PC-3 (cell line): ENCODE measurements at regions not wholly inside any gene's neighbourhood (a gene's known extent, or its start where the extent isn't known, plus 50 kb on each side); places are given as distances from the start of the nearest gene placed in this dataset.
A peak's percentile ranks its signal among the peaks of the same experiment; 100 is the strongest.

Source experiments
- ATAC-seq: fragments of 200-7000 bp; cut with Tn5 transposase; 2 replicates; pipeline ENCODE4 v1.9.1; 2020; ENCODE audit warnings: mild to moderate bottlenecking, moderate library complexity
- BruUV-seq: library from RNA; stranded (reverse); fragments of 400-500 nt; replicated peaks from 2 replicates; lab custom pipeline; 2021; lab: Mats Ljungman, UMichigan
- CTCF ChIA-PET: fragments of 300-600 bp; sonication (Branson Sonifier 250); formaldehyde crosslinking; loops from one replicate; lab custom pipeline; 2022; ENCODE audit warnings: antibody characterized with exemption; lab: Charles Lee
- POLR2A ChIA-PET: fragments of 300-600 bp; sonication (Branson Sonifier 250); formaldehyde crosslinking; loops from one replicate; lab custom pipeline; 2022; ENCODE audit warnings: antibody characterized with exemption; ENCODE audit not compliant: unreplicated experiment; lab: Charles Lee
- DNase-seq: peaks from one replicate; pipeline ENCODE4 v3.0.0-alpha.2; 2015
- H2AFZ ChIP-seq: fragments of 300-600 bp; sonication (generic); 2 replicates; pipeline ENCODE4 v1.6.0; 2016; ENCODE audit warnings: antibody characterized with exemption, low read length
- H3F3A ChIP-seq: fragments of 300-600 bp; sonication (generic); one replicate; pipeline ENCODE4 v1.6.0; 2017; ENCODE audit warnings: antibody characterized with exemption, low read length, control low read depth, mild to moderate bottlenecking; ENCODE audit not compliant: unreplicated experiment
- H3K27ac ChIP-seq: fragments of 300-600 bp; sonication (generic); 2 replicates; pipeline ENCODE4 v1.5.1; 2016; ENCODE audit warnings: mild to moderate bottlenecking, low read length
- H3K27me3 ChIP-seq: fragments of 300-600 bp; sonication (generic); 2 replicates; pipeline ENCODE4 v1.6.1; 2016; ENCODE audit warnings: low read length, mixed read lengths
- H3K36me3 ChIP-seq: fragments of 300-600 bp; sonication (generic); 2 replicates; pipeline ENCODE4 v1.6.1; 2016; ENCODE audit warnings: low read depth, mixed run types, low read length, mixed read lengths
- H3K4me1 ChIP-seq: fragments of 300-600 bp; sonication (generic); 2 replicates; pipeline ENCODE4 v1.5.1; 2016; ENCODE audit warnings: low read length; ENCODE audit not compliant: insufficient read depth
- H3K4me2 ChIP-seq: fragments of 300-600 bp; sonication (generic); 2 replicates; pipeline ENCODE4 v1.6.0; 2016; ENCODE audit warnings: low read length
- H3K4me3 ChIP-seq: fragments of 300-600 bp; sonication (generic); 2 replicates; pipeline ENCODE4 v1.5.1; 2016; ENCODE audit warnings: mild to moderate bottlenecking, low read length, mixed read lengths
- H3K79me2 ChIP-seq: fragments of 300-600 bp; sonication (generic); 2 replicates; pipeline ENCODE4 v1.6.1; 2017; ENCODE audit warnings: low read length, mixed read lengths
- H3K9ac ChIP-seq: fragments of 300-600 bp; sonication (generic); 2 replicates; pipeline ENCODE4 v1.6.0; 2016; ENCODE audit warnings: mild to moderate bottlenecking, low read length
- H3K9me2 ChIP-seq: fragments of 300-600 bp; sonication (generic); replicated peaks from 2 replicates; pipeline ENCODE4 v1.6.1; 2016; ENCODE audit warnings: mixed run types, low read length, mixed read lengths
- H3K9me3 ChIP-seq: fragments of 300-600 bp; sonication (generic); 2 replicates; pipeline ENCODE4 v1.6.1; 2016; ENCODE audit warnings: low read length, mixed read lengths
- H4K20me1 ChIP-seq: fragments of 300-600 bp; sonication (generic); 2 replicates; pipeline ENCODE4 v1.6.1; 2016; ENCODE audit warnings: low read length, mixed read lengths
- CTCF ChIP-seq: fragments of 300-600 bp; sonication (generic); conservative IDR thresholded peaks from 2 replicates; pipeline ENCODE4 v1.5.1; 2017; ENCODE audit warnings: antibody characterized with exemption, low read depth, mild to moderate bottlenecking, low read length
- EZH2 ChIP-seq: fragments of 300-600 bp; sonication (generic); IDR thresholded peaks from one replicate; pipeline ENCODE4 v1.6.1; 2017; ENCODE audit warnings: antibody characterized with exemption, mild to moderate bottlenecking, low read length; ENCODE audit not compliant: unreplicated experiment
- EZH2phosphoT487 ChIP-seq: fragments of 300-600 bp; sonication (generic); IDR thresholded peaks from 2 replicates; pipeline ENCODE4 v1.6.1; 2018; ENCODE audit warnings: mild to moderate bottlenecking, antibody characterized with exemption, low read length, borderline replicate concordance
- intact Hi-C: fragments of 100-400 bp; cut with micrococcal nuclease; formaldehyde crosslinking; loops from 2 replicates; pipeline ENCODE4 v1.9.0; 2023

GRCh38 chr5:103402851-103403250 lies 144.3 kb downstream of the MACIR start:
- Histone ChIP-seq H3K4me3 (no peak overlapping the region), H3K27ac (no peak overlapping the region), H3K27me3 (no peaks in the 10 kb centered on the region), H3F3A (no peaks in the 10 kb centered on the region), H3K4me1 (peaks cover 6% of the 10 kb centered on the region), H4K20me1 (no peaks in the 10 kb centered on the region), H3K4me2 (no peak overlapping the region), H3K36me3 (no peaks in the 10 kb centered on the region), H3K9me2 (no peaks in the 10 kb centered on the region), H3K79me2 (no peaks in the 10 kb centered on the region), H3K9ac (no peak overlapping the region), H2AFZ (no peak overlapping the region), H3K9me3 (no peaks in the 10 kb centered on the region)
- ChIA-PET POLR2A (no interaction called here), CTCF (no interaction called here)
- ATAC-seq, result no peak
- TF ChIP-seq CTCF (no peak), EZH2 (no peak), EZH2phosphoT487 (no peak)
- peak; percentile 32 for DNase-seq
- intact Hi-C loops, result no loop called here
- no TSS peak for BruUV-seq

- Histone ChIP-seq H3K79me2 (no peaks in the 10 kb centered on the region), H3K9me3 (no peaks in the 10 kb centered on the region), H3K27me3 (no peaks in the 10 kb centered on the region), H2AFZ (peak overlapping the region; percentile 49), H3K9ac (no peak overlapping the region), H4K20me1 (no peaks in the 10 kb centered on the region), H3F3A (no peaks in the 10 kb centered on the region), H3K4me1 (peaks cover 11% of the 10 kb centered on the region), H3K4me3 (no peak overlapping the region), H3K36me3 (no peaks in the 10 kb centered on the region), H3K9me2 (no peaks in the 10 kb centered on the region), H3K4me2 (peak overlapping the region; percentile 21; the same call in 1 of the 2 replicates), H3K27ac (peak overlapping the region; percentile 39)
- no peak for TF ChIP-seq EZH2phosphoT487
- no peak for TF ChIP-seq EZH2
- no peak for TF ChIP-seq CTCF
- ChIA-PET CTCF (no interaction called here), POLR2A (interaction anchor here (0.7 kb wide), 1 partner anchor 43 kb away, joined by 5 read pairs; no protein-coding TSS in a partner anchor)
- peak; percentile 77 for DNase-seq
- no TSS peak for BruUV-seq
- intact Hi-C loops, result no loop called here
- peak; percentile 93 for ATAC-seq
These were observed 139.4 kb downstream of the MACIR start for GRCh38 chr5:103397739-103398581.

GRCh38 chr5:103394676-103395075 lies 136.1 kb downstream of the MACIR start:
- intact Hi-C loops, result no loop called here
- ChIA-PET CTCF (no interaction called here), POLR2A (no interaction called here)
- Histone ChIP-seq H3K4me1 (peaks cover 11% of the 10 kb centered on the region), H3F3A (no peaks in the 10 kb centered on the region), H3K36me3 (no peaks in the 10 kb centered on the region), H3K27ac (no peak overlapping the region), H4K20me1 (no peaks in the 10 kb centered on the region), H3K79me2 (no peaks in the 10 kb centered on the region), H3K27me3 (no peaks in the 10 kb centered on the region), H2AFZ (no peak overlapping the region), H3K4me3 (no peak overlapping the region), H3K9me3 (no peaks in the 10 kb centered on the region), H3K9me2 (no peaks in the 10 kb centered on the region), H3K9ac (no peak overlapping the region), H3K4me2 (no peak overlapping the region)
- BruUV-seq, result no TSS peak
- ATAC-seq (no peak), DNase-seq (no peak)
- TF ChIP-seq EZH2phosphoT487 (no peak), CTCF (no peak), EZH2 (no peak)
